Trophoblast cell (in vitro differentiated cells and primary cell): ENCODE measurements at regions not wholly inside any gene's neighbourhood (a gene's known extent, or its start where the extent isn't known, plus 50 kb on each side); places are given as distances from the start of the nearest gene placed in this dataset.
A peak's percentile ranks its signal among the peaks of the same experiment; 100 is the strongest.

Experiments
- DNase-seq, 2 donors: peaks; one replicate each; pipeline ENCODE4 v3.0.0-alpha.2; 2016
- H2AFZ ChIP-seq: 2 replicates; pipeline ENCODE4 v1.6.1; 2013; ENCODE audit warnings: low read length, moderate library complexity, mild to moderate bottlenecking; ENCODE audit not compliant: insufficient read depth, poor library complexity
- H2AK5ac ChIP-seq: 2 replicates; pipeline ENCODE4 v1.6.1; 2013; ENCODE audit warnings: mild to moderate bottlenecking, low read length
- H2BK120ac ChIP-seq: 2 replicates; pipeline ENCODE4 v1.6.1; 2013; ENCODE audit warnings: low read length, mild to moderate bottlenecking, moderate library complexity; ENCODE audit not compliant: insufficient read depth, poor library complexity
- H2BK12ac ChIP-seq: 2 replicates; pipeline ENCODE4 v1.6.1; 2013; ENCODE audit warnings: mild to moderate bottlenecking, low read length, moderate library complexity
- H2BK5ac ChIP-seq: 2 replicates; pipeline ENCODE4 v1.6.1; 2013; ENCODE audit warnings: low read length, low read depth, moderate library complexity, mild to moderate bottlenecking; ENCODE audit not compliant: poor library complexity
- H3K14ac ChIP-seq: 2 replicates; pipeline ENCODE4 v1.6.1; 2013; ENCODE audit warnings: mild to moderate bottlenecking, low read length
- H3K18ac ChIP-seq: 2 replicates; pipeline ENCODE4 v1.6.1; 2013; ENCODE audit warnings: mild to moderate bottlenecking, low read length
- H3K23ac ChIP-seq: 2 replicates; pipeline ENCODE4 v1.6.1; 2013; ENCODE audit warnings: low read length
- H3K27ac ChIP-seq: 2 replicates; pipeline ENCODE4 v1.5.1; 2013; ENCODE audit warnings: low read depth, mild to moderate bottlenecking, inconsistent platforms, low read length, moderate library complexity
- H3K27me3 ChIP-seq: 2 replicates; pipeline ENCODE4 v1.6.1; 2013; ENCODE audit warnings: inconsistent platforms, mild to moderate bottlenecking, low read length, moderate library complexity; ENCODE audit not compliant: insufficient read depth
- H3K36me3 ChIP-seq, 2 experiments: 1 replicate in 1 of 2; 2 replicates in 1 of 2; pipeline ENCODE4 v1.6.1; 2013; ENCODE audit warnings: low read length in 2 of 2, mild to moderate bottlenecking in 2 of 2, moderate library complexity in 1 of 2; ENCODE audit not compliant: insufficient read depth in 2 of 2, control insufficient read depth in 1 of 2
- H3K4ac ChIP-seq: 2 replicates; pipeline ENCODE4 v1.6.1; 2013; ENCODE audit warnings: low read depth, mild to moderate bottlenecking, low read length, moderate library complexity
- H3K4me1 ChIP-seq, 2 experiments: 1 replicate in 1 of 2; 2 replicates in 1 of 2; pipeline ENCODE4 v1.6.1; 2013; ENCODE audit warnings: low read length in 2 of 2, mild to moderate bottlenecking in 2 of 2, moderate library complexity in 1 of 2; ENCODE audit not compliant: insufficient read depth in 2 of 2, control insufficient read depth in 1 of 2
- H3K4me2 ChIP-seq: 2 replicates; pipeline ENCODE4 v1.6.1; 2013; ENCODE audit warnings: inconsistent platforms, mild to moderate bottlenecking, low read length, moderate library complexity
- H3K4me3 ChIP-seq: 2 replicates; pipeline ENCODE4 v1.5.1; 2013; ENCODE audit warnings: mild to moderate bottlenecking, low read depth, low read length, inconsistent platforms
- H3K79me1 ChIP-seq: one replicate; pipeline ENCODE4 v1.6.1; 2013; ENCODE audit warnings: low read length
- H3K79me2 ChIP-seq: 2 replicates; pipeline ENCODE4 v1.6.1; 2013; ENCODE audit warnings: low read length, mild to moderate bottlenecking; ENCODE audit not compliant: control insufficient read depth, insufficient read depth, poor library complexity
- H3K9ac ChIP-seq: 2 replicates; pipeline ENCODE4 v1.6.1; 2013; ENCODE audit warnings: mild to moderate bottlenecking, low read length
- H3K9me3 ChIP-seq: 2 replicates; pipeline ENCODE4 v1.6.1; 2013; ENCODE audit warnings: low read depth, mild to moderate bottlenecking, control low read depth, inconsistent platforms, low read length; ENCODE audit not compliant: insufficient read depth
- H4K12ac ChIP-seq: 2 replicates; pipeline ENCODE4 v1.6.1; 2013; ENCODE audit warnings: low read depth, mild to moderate bottlenecking, low read length, moderate library complexity
- H4K8ac ChIP-seq: 2 replicates; pipeline ENCODE4 v1.6.1; 2013; ENCODE audit warnings: low read depth, mild to moderate bottlenecking, low read length, moderate library complexity
- H4K91ac ChIP-seq: one replicate; pipeline ENCODE4 v1.6.1; 2013; ENCODE audit warnings: low read depth, mild to moderate bottlenecking, low read length, moderate library complexity
- WGBS: extraction: QIAGEN DNeasy Blood & Tissue Kit; methylation state at CpG from one replicate; pipeline ENCODE4 v1.1.7; 2013; ENCODE audit warnings: missing lambda C conversion rate; ENCODE audit not compliant: insufficient read length, insufficient coverage; ENCODE audit errors: extremely low coverage; 5-methylcytosine and 5-hydroxymethylcytosine counted together

DNA sequence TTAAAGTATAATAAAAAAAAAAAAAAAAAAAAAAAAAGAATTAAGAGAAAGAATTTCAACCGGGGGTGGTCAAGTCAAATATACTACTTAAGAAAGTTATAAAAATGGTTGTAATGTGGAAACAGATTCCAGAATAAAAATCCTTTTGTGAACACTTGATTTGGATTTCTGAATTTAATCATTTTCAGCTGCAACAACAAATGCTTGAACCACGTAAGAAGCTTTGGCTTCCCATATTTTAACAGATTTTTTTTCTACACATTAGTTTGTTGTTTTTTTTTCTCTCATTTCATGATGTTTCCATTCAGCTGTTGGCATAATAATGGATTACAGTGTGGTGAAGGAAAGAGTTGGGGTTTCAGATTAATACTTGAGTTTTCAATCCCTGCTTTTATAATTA lies 137.3 kb upstream of the AGR3 start:
- DNase-seq, result no peak

DNA sequence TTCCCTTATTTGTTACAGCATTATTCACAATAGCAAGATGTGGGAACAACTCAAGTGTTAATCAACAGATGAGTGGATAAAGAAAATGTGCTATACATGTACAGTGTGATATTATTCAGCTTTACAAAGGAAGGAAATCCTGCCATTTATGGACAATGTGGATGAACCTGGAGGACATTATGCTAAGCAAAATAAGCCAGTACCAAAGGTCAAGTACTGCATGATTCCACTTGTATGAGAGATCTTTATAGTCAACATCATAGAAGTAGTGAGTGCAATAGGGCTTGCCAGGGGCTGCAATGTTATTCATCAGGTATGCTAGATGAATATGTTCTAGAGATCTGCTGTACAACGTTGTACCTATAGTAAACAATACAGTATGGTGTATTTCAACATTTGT lies 138.5 kb upstream of the AGR3 start:
- H3K18ac ChIP-seq, result no peak overlapping the region
- no peak overlapping the region for H2BK12ac ChIP-seq
- H3K79me2 ChIP-seq, result no peaks in the 10 kb centered on the region
- WGBS, result no CpG with 5 or more reads among the region's 1 CpG
- H4K8ac ChIP-seq, result no peak overlapping the region
- H3K27me3 ChIP-seq, result no peaks in the 10 kb centered on the region
- no peak for DNase-seq
- no peak overlapping the region for H3K4ac ChIP-seq
- no peak overlapping the region for H3K4me3 ChIP-seq
- peaks cover 0 to 2% of the 10 kb centered on the region in 2 experiments for H3K4me1 ChIP-seq
- no peak overlapping the region for H2BK120ac ChIP-seq
- no peak overlapping the region for H3K27ac ChIP-seq
- no peak overlapping the region for H3K23ac ChIP-seq
- H3K9me3 ChIP-seq, result no peaks in the 10 kb centered on the region
- H3K14ac ChIP-seq, result no peak overlapping the region
- no peak overlapping the region for H4K91ac ChIP-seq
- no peaks in the 10 kb centered on the region for H3K36me3 ChIP-seq
- H3K9ac ChIP-seq, result no peak overlapping the region
- no peak overlapping the region for H2AK5ac ChIP-seq
- H2AFZ ChIP-seq, result no peak overlapping the region
- H2BK5ac ChIP-seq, result no peak overlapping the region
- H3K79me1 ChIP-seq, result no peaks in the 10 kb centered on the region
- no peak overlapping the region for H4K12ac ChIP-seq
- H3K4me2 ChIP-seq, result no peak overlapping the region

More for the DNA sequence above, 137.3 kb upstream of the AGR3 start:
- H3K27ac ChIP-seq, result no peak overlapping the region
- no peak overlapping the region for H2BK120ac ChIP-seq
- H3K79me1 ChIP-seq, result no peaks in the 10 kb centered on the region
- no peaks in the 10 kb centered on the region for H3K36me3 ChIP-seq
- no peaks in the 10 kb centered on the region for H3K79me2 ChIP-seq
- H3K23ac ChIP-seq, result no peak overlapping the region
- H4K91ac ChIP-seq, result no peak overlapping the region
- no peak overlapping the region for H3K4me3 ChIP-seq
- H3K9me3 ChIP-seq, result no peaks in the 10 kb centered on the region
- WGBS, result no CpG with 5 or more reads among the region's 2 CpGs
- H2AFZ ChIP-seq, result no peak overlapping the region
- no peaks in the 10 kb centered on the region for H3K27me3 ChIP-seq
- H3K4me2 ChIP-seq, result no peak overlapping the region
- no peak overlapping the region for H2BK5ac ChIP-seq
- H3K9ac ChIP-seq, result no peak overlapping the region
- no peak overlapping the region for H4K8ac ChIP-seq
- no peak overlapping the region for H3K14ac ChIP-seq
- no peak overlapping the region for H4K12ac ChIP-seq
- no peak overlapping the region for H3K18ac ChIP-seq
- no peak overlapping the region for H2BK12ac ChIP-seq
- H2AK5ac ChIP-seq, result no peak overlapping the region
- H3K4ac ChIP-seq, result no peak overlapping the region
- H3K4me1 ChIP-seq, result peaks cover 0 to 2% of the 10 kb centered on the region in 2 experiments

DNA sequence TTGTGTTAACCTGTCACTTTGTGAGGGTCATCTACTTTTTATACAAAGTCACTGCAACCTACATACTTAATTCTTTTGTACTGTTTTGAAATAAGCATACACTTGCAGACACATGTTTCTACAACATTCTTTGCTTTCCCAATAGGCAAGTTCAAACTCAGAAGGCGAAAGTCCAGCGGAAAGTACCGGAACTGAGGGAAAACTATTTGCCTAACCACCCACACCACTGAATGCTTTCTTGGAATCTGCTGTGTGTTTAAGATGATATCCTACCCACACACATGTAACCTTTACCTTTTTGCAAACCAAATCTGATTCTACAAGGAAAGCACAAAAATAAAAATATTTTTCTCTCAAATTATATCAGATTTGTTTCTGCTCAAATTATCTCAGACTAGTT lies 139.4 kb upstream of the AGR3 start:
- Histone ChIP-seq H3K4ac (no peak overlapping the region), H3K4me1 (peaks cover 0 to 2% of the 10 kb centered on the region in 2 experiments), H2BK120ac (no peak overlapping the region), H3K18ac (no peak overlapping the region), H3K4me3 (no peak overlapping the region), H2AFZ (no peak overlapping the region), H3K23ac (no peak overlapping the region), H3K79me1 (no peaks in the 10 kb centered on the region), H4K91ac (no peak overlapping the region), H2AK5ac (no peak overlapping the region), H2BK5ac (no peak overlapping the region), H3K4me2 (no peak overlapping the region), H2BK12ac (no peak overlapping the region), H3K27ac (no peak overlapping the region), H3K14ac (no peak overlapping the region), H3K27me3 (no peaks in the 10 kb centered on the region), H4K12ac (no peak overlapping the region), H4K8ac (no peak overlapping the region), H3K9ac (no peak overlapping the region), H3K9me3 (no peaks in the 10 kb centered on the region), H3K79me2 (no peaks in the 10 kb centered on the region), H3K36me3 (no peaks in the 10 kb centered on the region)
- no CpG with 5 or more reads among the region's 3 CpGs for WGBS
- DNase-seq, result peak; percentile 56 to 82

DNA sequence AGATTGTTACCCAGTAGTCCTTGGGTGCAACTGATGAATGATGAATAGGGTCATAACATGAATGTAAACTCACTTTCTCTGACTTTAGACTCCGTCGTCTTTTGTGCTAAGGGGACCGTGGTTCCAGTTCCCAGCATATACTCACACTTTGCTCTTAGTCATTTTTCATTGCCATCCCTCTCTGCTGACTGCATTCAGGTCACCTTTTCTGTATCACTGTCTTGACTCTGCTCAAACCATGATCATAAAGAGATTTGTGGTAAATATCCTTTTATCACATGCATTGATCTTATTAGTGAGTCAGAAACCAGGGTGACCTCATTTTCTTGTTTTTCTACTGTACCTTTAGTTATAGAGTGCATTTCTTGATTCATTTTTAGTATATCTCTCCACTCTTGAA lies 141.1 kb upstream of the AGR3 start:
- H2BK120ac ChIP-seq, result no peak overlapping the region
- no CpG with 5 or more reads among the region's 3 CpGs for WGBS

More for the DNA sequence above, 141.1 kb upstream of the AGR3 start:
- Histone ChIP-seq H3K79me1 (no peaks in the 10 kb centered on the region), H3K4ac (no peak overlapping the region), H3K9ac (no peak overlapping the region), H3K9me3 (no peaks in the 10 kb centered on the region), H3K4me2 (no peak overlapping the region), H3K14ac (no peak overlapping the region), H2BK12ac (no peak overlapping the region), H2AK5ac (no peak overlapping the region), H3K4me1 (no peaks in the 10 kb centered on the region), H3K79me2 (no peaks in the 10 kb centered on the region), H3K36me3 (no peaks in the 10 kb centered on the region), H2BK5ac (no peak overlapping the region), H4K8ac (no peak overlapping the region), H3K27me3 (no peaks in the 10 kb centered on the region), H3K4me3 (no peak overlapping the region), H2AFZ (no peak overlapping the region), H4K12ac (no peak overlapping the region), H3K23ac (no peak overlapping the region), H4K91ac (no peak overlapping the region), H3K18ac (no peak overlapping the region), H3K27ac (no peak overlapping the region)
- DNase-seq, result no peak
